ENCODE measurements at regions not wholly inside any gene's neighbourhood (a gene's known extent, or its start where the extent isn't known, plus 50 kb on each side); places are given as distances from the start of the nearest gene placed in this dataset.

- Histone ChIP-seq H3K4me1 (replicated peaks in 1 of 2) (no peaks in the 10 kb centered on the region), H3K9me3 (replicated peaks in 1 of 3) (no peaks in the 10 kb centered on the region), H3K27me3 (no peaks in the 10 kb centered on the region), H3K27ac (no peak overlapping the region), H3K4me3 (no peak overlapping the region), H3K36me3 (replicated peaks in 1 of 2) (no peaks in the 10 kb centered on the region)
- DNase-seq: no peak
- intact Hi-C loops (cut with DNase I): no loop called here
- WGBS, 4 donors: 65 to 83% (median 73%) methylated on average over 3 of the region's 3 CpGs
- no peak for TF ChIP-seq POLR2A (IDR thresholded peaks at IDR 0.05)
- no peak for TF ChIP-seq CTCF (IDR thresholded peaks at IDR 0.05)
These were observed 218.5 kb upstream of the ROBO1 start for GRCh38 chr3:79986338-79986737.

- Histone ChIP-seq H3K4me1 (replicated peaks in 1 of 2) (no peaks in the 10 kb centered on the region), H3K27me3 (no peaks in the 10 kb centered on the region), H3K36me3 (replicated peaks in 1 of 2) (no peaks in the 10 kb centered on the region), H3K9me3 (replicated peaks in 1 of 3) (no peaks in the 10 kb centered on the region), H3K4me3 (no peak overlapping the region), H3K27ac (no peak overlapping the region)
- no peak for TF ChIP-seq POLR2A (IDR thresholded peaks at IDR 0.05)
- TF ChIP-seq CTCF (IDR thresholded peaks at IDR 0.05): no peak
- DNase-seq: no peak
- WGBS, 4 donors: 76 to 81% (median 79%) methylated on average over 6 of the region's 6 CpGs
- intact Hi-C loops (cut with DNase I): no loop called here
These were observed 218.0 kb upstream of the ROBO1 start for GRCh38 chr3:79985816-79986215.

- H3K27me3 ChIP-seq: no peaks in the 10 kb centered on the region
- intact Hi-C loops (cut with DNase I): no loop called here
- no peak for DNase-seq
- TF ChIP-seq CTCF (IDR thresholded peaks at IDR 0.05) (no peak), POLR2A (IDR thresholded peaks at IDR 0.05) (no peak)
- no peak overlapping the region for H3K4me3 ChIP-seq
- 30 to 53% (median 38%) methylated on average over 1 of the region's 1 CpG for WGBS, 4 donors
- no peak overlapping the region for H3K27ac ChIP-seq
- no peaks in the 10 kb centered on the region for H3K9me3 ChIP-seq (replicated peaks in 1 of 3)
- no peaks in the 10 kb centered on the region for H3K36me3 ChIP-seq (replicated peaks in 1 of 2)
- no peaks in the 10 kb centered on the region for H3K4me1 ChIP-seq (replicated peaks in 1 of 2)
These were observed 215.3 kb upstream of the ROBO1 start for GRCh38 chr3:79983118-79983517.

GRCh38 chr3:79979990-79980389 is 212.2 kb upstream of the ROBO1 start:
- Histone ChIP-seq H3K27ac (no peak overlapping the region), H3K9me3 (replicated peaks in 1 of 3) (no peaks in the 10 kb centered on the region), H3K36me3 (replicated peaks in 1 of 2) (no peaks in the 10 kb centered on the region), H3K4me3 (no peak overlapping the region), H3K27me3 (no peaks in the 10 kb centered on the region), H3K4me1 (replicated peaks in 1 of 2) (no peaks in the 10 kb centered on the region)
- WGBS, 4 donors: 92 to 95% (median 93%) methylated on average over 3 of the region's 3 CpGs
- no peak for TF ChIP-seq CTCF (IDR thresholded peaks at IDR 0.05)
- TF ChIP-seq POLR2A (IDR thresholded peaks at IDR 0.05): no peak
- intact Hi-C loops (cut with DNase I): no loop called here
- DNase-seq: no peak
